Retinal pigment epithelial cell (primary cell): ENCODE measurements at regions not wholly inside any gene's neighbourhood (a gene's known extent, or its start where the extent isn't known, plus 50 kb on each side); places are given as distances from the start of the nearest gene placed in this dataset.

Experiments used
- DNase-seq: peaks from one replicate; pipeline ENCODE4 v3.0.0-alpha.2; 2010; ENCODE audit warnings: low read depth
- H3K4me3 ChIP-seq: 2 replicates; pipeline ENCODE4 v1.5.1; 2011; ENCODE audit warnings: mild to moderate bottlenecking, low read length, control low read depth, moderate library complexity
- TF ChIP-seq, protein P1 (sequence below): conservative IDR thresholded peaks from 2 replicates; pipeline ENCODE4 v1.5.1; 2011; ENCODE audit warnings: low read depth, low read length, control low read depth, inconsistent platforms

DNA sequence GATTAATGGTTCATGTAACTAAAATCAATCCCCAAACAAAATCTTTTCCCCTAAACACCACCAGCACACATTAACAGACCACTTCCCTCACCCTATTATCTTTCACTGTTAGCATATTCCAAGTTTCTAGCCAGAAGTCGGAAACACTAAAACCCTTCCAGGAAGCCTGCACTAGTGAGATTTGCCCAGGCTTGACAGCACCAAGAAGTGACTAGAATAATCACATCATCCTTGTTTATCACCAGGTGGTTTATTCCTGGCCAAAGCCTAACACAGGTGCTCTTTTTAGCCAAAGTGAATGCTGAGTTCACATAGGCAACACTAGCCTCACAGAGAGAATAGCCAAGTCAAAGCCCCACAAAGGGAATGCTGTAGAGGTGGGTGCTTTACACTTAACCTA, 221.2 kb upstream of the HNRNPA3 start:
- TF ChIP-seq, protein P1, sequence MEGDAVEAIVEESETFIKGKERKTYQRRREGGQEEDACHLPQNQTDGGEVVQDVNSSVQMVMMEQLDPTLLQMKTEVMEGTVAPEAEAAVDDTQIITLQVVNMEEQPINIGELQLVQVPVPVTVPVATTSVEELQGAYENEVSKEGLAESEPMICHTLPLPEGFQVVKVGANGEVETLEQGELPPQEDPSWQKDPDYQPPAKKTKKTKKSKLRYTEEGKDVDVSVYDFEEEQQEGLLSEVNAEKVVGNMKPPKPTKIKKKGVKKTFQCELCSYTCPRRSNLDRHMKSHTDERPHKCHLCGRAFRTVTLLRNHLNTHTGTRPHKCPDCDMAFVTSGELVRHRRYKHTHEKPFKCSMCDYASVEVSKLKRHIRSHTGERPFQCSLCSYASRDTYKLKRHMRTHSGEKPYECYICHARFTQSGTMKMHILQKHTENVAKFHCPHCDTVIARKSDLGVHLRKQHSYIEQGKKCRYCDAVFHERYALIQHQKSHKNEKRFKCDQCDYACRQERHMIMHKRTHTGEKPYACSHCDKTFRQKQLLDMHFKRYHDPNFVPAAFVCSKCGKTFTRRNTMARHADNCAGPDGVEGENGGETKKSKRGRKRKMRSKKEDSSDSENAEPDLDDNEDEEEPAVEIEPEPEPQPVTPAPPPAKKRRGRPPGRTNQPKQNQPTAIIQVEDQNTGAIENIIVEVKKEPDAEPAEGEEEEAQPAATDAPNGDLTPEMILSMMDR: no peak
- no peak for DNase-seq
- H3K4me3 ChIP-seq: no peak overlapping the region

DNA sequence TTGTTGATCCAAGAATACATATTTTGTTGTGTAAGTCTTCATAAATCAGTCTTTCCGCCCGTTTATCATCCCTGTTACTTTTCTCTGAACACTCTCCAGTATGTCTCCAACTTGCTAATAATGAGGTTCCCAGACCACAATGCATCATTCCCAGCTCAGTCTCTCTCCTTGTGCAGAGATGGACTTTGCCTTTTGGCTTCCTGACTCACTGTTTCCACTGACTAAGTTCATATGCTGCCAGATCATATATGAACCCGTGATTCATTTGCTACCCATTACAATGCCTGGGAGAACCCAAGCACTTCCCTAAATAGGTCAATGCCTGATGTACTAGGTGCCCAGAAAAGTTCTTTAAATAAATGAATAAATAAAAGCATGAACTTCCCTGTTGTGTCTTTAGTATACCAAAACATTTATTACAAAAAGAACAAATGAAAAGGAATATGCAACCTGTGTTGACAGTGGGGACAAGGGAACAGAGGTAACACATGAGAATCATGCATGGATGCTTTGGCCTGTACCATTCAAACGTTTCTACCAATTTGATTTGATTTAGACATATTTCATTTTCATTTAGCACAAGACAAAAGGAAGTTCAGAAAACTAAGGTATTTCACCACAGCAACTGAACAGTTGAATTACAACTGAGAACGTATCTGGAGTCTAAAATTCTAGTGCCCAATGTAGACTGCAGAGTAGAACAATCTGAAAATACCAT, 215.4 kb upstream of the HNRNPA3 start:
- TF ChIP-seq, protein P1: no peak
- peak; percentile 67 for DNase-seq
- H3K4me3 ChIP-seq: no peak overlapping the region

GRCh38 chr2:176997792-176998169, 214.8 kb upstream of the HNRNPA3 start:
- H3K4me3 ChIP-seq: no peak overlapping the region

GRCh38 chr2:176999301-176999700, 213.3 kb upstream of the HNRNPA3 start:
- TF ChIP-seq, protein P1: no peak
- H3K4me3 ChIP-seq: no peak overlapping the region
- no peak for DNase-seq

More at GRCh38 chr2:176997792-176998169, 214.8 kb upstream of the HNRNPA3 start:
- TF ChIP-seq, protein P1: no peak
- DNase-seq: no peak

DNA sequence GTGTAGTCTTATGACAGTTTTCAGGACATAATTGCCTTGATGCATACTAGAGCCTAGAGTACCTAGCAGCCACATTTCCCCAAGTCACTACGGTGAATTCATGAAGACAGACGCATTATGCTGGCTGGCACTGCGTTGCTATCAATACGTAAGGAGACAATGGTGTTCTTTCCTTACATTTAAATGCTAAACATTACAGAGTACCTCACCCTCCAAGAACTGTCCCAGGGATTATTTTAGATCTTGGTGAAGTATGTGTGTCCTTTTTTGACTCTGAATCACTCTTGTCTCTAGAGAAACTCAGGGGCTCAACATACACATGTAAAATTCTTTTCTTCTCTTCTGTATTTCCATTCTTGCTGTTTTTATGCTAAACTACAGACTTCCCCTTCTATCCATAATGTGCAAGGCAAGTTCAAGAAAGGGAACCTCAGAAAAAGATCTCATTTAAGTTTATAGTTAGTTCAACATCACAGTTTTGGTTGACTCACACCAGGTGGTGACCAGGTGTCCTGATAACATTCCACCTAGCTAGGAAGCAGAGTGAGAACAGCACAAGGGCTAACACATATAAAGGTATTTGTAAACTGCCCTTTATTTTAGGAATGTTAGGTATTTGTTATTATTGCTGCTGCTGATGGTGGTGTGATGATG, 212.4 kb upstream of the HNRNPA3 start:
- no peak for DNase-seq
- TF ChIP-seq, protein P1: no peak
- no peak overlapping the region for H3K4me3 ChIP-seq

DNA sequence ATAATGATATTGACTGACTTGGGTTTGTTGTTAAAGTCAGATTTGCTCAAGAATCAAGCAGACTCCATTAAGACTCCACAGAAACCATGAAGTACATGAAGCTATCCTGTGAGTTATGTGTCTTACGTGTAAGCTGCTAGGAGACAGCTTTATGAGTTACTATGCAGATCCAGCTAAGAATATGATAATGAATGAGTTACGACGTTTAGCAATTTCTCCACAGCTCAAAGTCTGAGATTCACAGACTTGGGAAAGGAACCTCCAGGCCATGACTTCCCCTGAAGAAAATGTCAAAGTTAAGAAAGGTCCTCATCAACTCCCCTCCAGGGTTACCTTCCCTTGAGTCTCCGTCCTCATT, 211.9 kb upstream of the HNRNPA3 start:
- TF ChIP-seq, protein P1: no peak
- H3K4me3 ChIP-seq: no peak overlapping the region
- no peak for DNase-seq

GRCh38 chr2:177001334-177001733, 211.3 kb upstream of the HNRNPA3 start:
- H3K4me3 ChIP-seq: no peak overlapping the region
- no peak for DNase-seq
- TF ChIP-seq, protein P1: no peak
